HCT116 (cell line): ENCODE measurements at regions not wholly inside any gene's neighbourhood (a gene's known extent, or its start where the extent isn't known, plus 50 kb on each side); places are given as distances from the start of the nearest gene placed in this dataset.

Experiments used
- ATAC-seq: fragments of 200-7000 bp; cut with Tn5 transposase; 2 replicates; pipeline ENCODE4 v1.9.1; 2020; ENCODE audit warnings: mild to moderate bottlenecking, moderate library complexity
- BruUV-seq: library from RNA; stranded (reverse); fragments of 400-500 nt; replicated peaks from 2 replicates; lab custom pipeline; 2021; lab: Mats Ljungman, UMichigan
- CTCF ChIA-PET: fragments of 300-600 bp; sonication (Branson Sonifier 250); formaldehyde crosslinking; loops from one replicate; lab custom pipeline; 2021; ENCODE audit warnings: antibody characterized with exemption; lab: Charles Lee
- POLR2A ChIA-PET: fragments of 300-600, 350-600 bp; sonication (Branson Sonifier 250); formaldehyde crosslinking; loops from one replicate; lab custom pipeline; 2021; ENCODE audit warnings: antibody characterized with exemption; lab: Charles Lee
- RAD21 ChIA-PET, 2 experiments: fragments of 300-600 bp; sonication (Branson Sonifier 250); formaldehyde crosslinking; loops; one replicate each; lab custom pipeline; 2023; ENCODE audit warnings: low total read pairs in 2 of 2; ENCODE audit not compliant: uncharacterized antibody in 2 of 2, unreplicated experiment in 2 of 2, low non-redundant PET in 1 of 2; lab: Charles Lee
- DNase-seq: peaks from one replicate; pipeline ENCODE4 v3.0.0-alpha.2; 2010; ENCODE audit warnings: low read depth, low spot score
- H2AFZ ChIP-seq: fragments of 200-600 bp; shearing (Covaris generic), sonication (generic); 2 replicates; pipeline ENCODE4 v1.6.1; 2017; ENCODE audit warnings: low read depth, mixed run types, mixed read lengths, antibody characterized with exemption, low read length; ENCODE audit not compliant: poor library complexity, severe bottlenecking
- H3K27ac ChIP-seq: 2 replicates; pipeline ENCODE4 v1.5.1; 2012; ENCODE audit warnings: low read depth, low read length
- H3K27me3 ChIP-seq: fragments of 200-600 bp; sonication (generic); 2 replicates; pipeline ENCODE4 v1.6.1; 2016; ENCODE audit warnings: mixed run types, low read length, mixed read lengths; ENCODE audit not compliant: insufficient read depth
- H3K36me3 ChIP-seq, 2 experiments: fragments of 200-500 bp in 1 of 2; fragments of 200-600 bp in 1 of 2; sonication (Bioruptor generic) in 1 of 2; sonication (generic) in 1 of 2; 2 replicates each; pipeline versions ENCODE4 v1.5.1 to v1.6.1; 2014 to 2016; ENCODE audit warnings: low read length in 2 of 2, inconsistent platforms in 1 of 2, mixed read lengths in 1 of 2, mixed run types in 1 of 2; ENCODE audit not compliant: insufficient read depth in 2 of 2, control insufficient read depth in 1 of 2
- H3K4me1 ChIP-seq, 2 experiments: fragments of 200-600 bp in 1 of 2; sonication (generic) in 1 of 2; 2 replicates each; pipeline versions ENCODE4 v1.5.1 to v1.6.1; 2012 to 2017; ENCODE audit warnings: low read length in 2 of 2, inconsistent platforms in 1 of 2, mild to moderate bottlenecking in 1 of 2, mixed read lengths in 1 of 2, mixed run types in 1 of 2, moderate library complexity in 1 of 2; ENCODE audit not compliant: insufficient read depth in 2 of 2, control insufficient read depth in 1 of 2
- H3K4me2 ChIP-seq: fragments of 200-600 bp; sonication (generic); 2 replicates; pipeline ENCODE4 v1.6.1; 2017; ENCODE audit warnings: mixed run types, low read length, mixed read lengths
- H3K4me3 ChIP-seq, 2 experiments: fragments of 200-600 bp in 1 of 2; sonication (generic) in 1 of 2; replicated peaks in 1 of 2; 2 replicates each; pipeline ENCODE4 v1.5.1; 2011 to 2016; ENCODE audit warnings: low read length in 2 of 2, control low read depth in 1 of 2, low read depth in 1 of 2, mild to moderate bottlenecking in 1 of 2, mixed read lengths in 1 of 2, mixed run types in 1 of 2
- H3K79me2 ChIP-seq: fragments of 200-600 bp; sonication (generic); 2 replicates; pipeline ENCODE4 v1.6.1; 2017; ENCODE audit warnings: mild to moderate bottlenecking, mixed run types, low read length, moderate library complexity, mixed read lengths; ENCODE audit not compliant: insufficient read depth
- H3K9ac ChIP-seq: fragments of 200-600 bp; sonication (generic); 2 replicates; pipeline ENCODE4 v1.6.1; 2016; ENCODE audit warnings: low read length, mixed read lengths
- H3K9me2 ChIP-seq: fragments of 200-600 bp; sonication (generic), shearing (Covaris generic); 2 replicates; pipeline ENCODE4 v1.6.1; 2017; ENCODE audit warnings: mixed run types, mild to moderate bottlenecking, moderate library complexity; ENCODE audit not compliant: insufficient read depth
- H3K9me3 ChIP-seq, 2 experiments: fragments of 200-500 bp in 1 of 2; fragments of 200-600 bp in 1 of 2; sonication (Bioruptor generic) in 1 of 2; sonication (generic) in 1 of 2; 2 replicates each; pipeline ENCODE4 v1.6.1; 2014 to 2017; ENCODE audit warnings: low read length in 2 of 2, mixed read lengths in 2 of 2, inconsistent platforms in 1 of 2, low read depth in 1 of 2, mild to moderate bottlenecking in 1 of 2, mixed run types in 1 of 2, moderate library complexity in 1 of 2; ENCODE audit not compliant: control insufficient read depth in 1 of 2, insufficient read depth in 1 of 2
- H4K20me1 ChIP-seq: fragments of 200-600 bp; sonication (generic), shearing (Covaris generic); 2 replicates; pipeline ENCODE4 v1.6.1; 2017; ENCODE audit warnings: mixed run types, mild to moderate bottlenecking, moderate library complexity; ENCODE audit not compliant: insufficient read depth
- ELF1 ChIP-seq: IDR thresholded peaks from 2 replicates; pipeline ENCODE4 v1.6.1; 2012; ENCODE audit warnings: low read depth, borderline replicate concordance
- FOSL1 ChIP-seq: IDR thresholded peaks from 2 replicates; pipeline ENCODE4 v1.6.1; 2012; ENCODE audit warnings: low read depth
- JUND ChIP-seq: IDR thresholded peaks from 2 replicates; pipeline ENCODE4 v1.6.1; 2012
- POLR2AphosphoS5 ChIP-seq: IDR thresholded peaks from 2 replicates; pipeline ENCODE4 v1.6.1; 2011; ENCODE audit warnings: mild to moderate bottlenecking, low read depth, low read length, moderate library complexity
- SIN3A ChIP-seq: IDR thresholded peaks from 2 replicates; pipeline ENCODE4 v1.6.1; 2012; ENCODE audit warnings: low read depth
- SP1 ChIP-seq: IDR thresholded peaks from 2 replicates; pipeline ENCODE4 v1.6.1; 2012; ENCODE audit warnings: low read depth
- TCF7L2 ChIP-seq: IDR thresholded peaks from 2 replicates; pipeline ENCODE4 v1.7.0; 2011; ENCODE audit warnings: borderline replicate concordance, inconsistent platforms; ENCODE audit not compliant: insufficient read depth, insufficient read length; ENCODE audit errors: extremely low read depth
- YY1 ChIP-seq: IDR thresholded peaks from 2 replicates; pipeline ENCODE4 v1.6.1; 2011; ENCODE audit warnings: low read length, low read depth, moderate library complexity, mild to moderate bottlenecking; ENCODE audit not compliant: insufficient replicate concordance; ENCODE audit errors: extremely low read depth
- ZFX ChIP-seq: fragments of 450-650 bp; IDR thresholded peaks from 2 replicates; pipeline ENCODE4 v1.6.1; 2017
- ZNF274 ChIP-seq: fragments of 200-500 bp; sonication (Bioruptor generic); IDR thresholded peaks from 2 replicates; pipeline ENCODE4 v1.6.1; 2014; ENCODE audit warnings: mild to moderate bottlenecking, low read depth, low read length, inconsistent platforms
- intact Hi-C: fragments of 100-400 bp; cut with micrococcal nuclease; formaldehyde crosslinking; loops from 2 replicates; pipeline ENCODE4 v1.10.0; 2022
- TF ChIP-seq, protein P1 (sequence below): IDR thresholded peaks from 2 replicates; pipeline ENCODE4 v1.6.1; 2011; ENCODE audit warnings: mild to moderate bottlenecking, low read length, moderate library complexity; ENCODE audit not compliant: insufficient replicate concordance; ENCODE audit errors: extremely low read depth

DNA sequence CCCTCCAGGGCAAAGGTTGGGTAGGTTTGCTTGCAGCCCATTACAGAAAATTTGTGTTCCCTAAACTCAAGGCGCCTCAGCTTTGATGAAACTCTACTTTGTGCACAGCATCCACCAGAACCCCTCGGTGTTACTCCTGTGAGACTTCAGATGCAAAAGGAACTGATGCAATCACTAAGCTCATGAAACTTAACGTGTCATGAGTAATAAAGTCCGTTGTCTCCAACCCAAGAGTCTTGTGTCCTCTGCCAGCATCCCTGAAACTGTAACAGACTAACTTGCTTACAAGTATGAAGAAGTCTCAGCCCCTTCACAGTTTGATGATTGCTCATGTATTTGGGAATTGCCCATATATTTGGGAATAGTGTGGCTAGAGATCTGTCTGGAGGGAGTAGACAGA is 74.8 kb upstream of the MARCHF10 start:
- no TSS peak for BruUV-seq
- Histone ChIP-seq H3K36me3 (no peaks in the 10 kb centered on the region), H4K20me1 (no peaks in the 10 kb centered on the region), H3K9me2 (no peaks in the 10 kb centered on the region), H3K9me3 (no peaks in the 10 kb centered on the region), H3K4me1 (no peaks in the 10 kb centered on the region), H3K9ac (no peak overlapping the region), H2AFZ (no peak overlapping the region), H3K4me3 (no peak overlapping the region), H3K27ac (no peak overlapping the region), H3K79me2 (no peaks in the 10 kb centered on the region), H3K27me3 (no peaks in the 10 kb centered on the region), H3K4me2 (no peak overlapping the region)
- ATAC-seq (no peak), DNase-seq (no peak)
- intact Hi-C loops, result no loop called here
- TF ChIP-seq, protein P1, sequence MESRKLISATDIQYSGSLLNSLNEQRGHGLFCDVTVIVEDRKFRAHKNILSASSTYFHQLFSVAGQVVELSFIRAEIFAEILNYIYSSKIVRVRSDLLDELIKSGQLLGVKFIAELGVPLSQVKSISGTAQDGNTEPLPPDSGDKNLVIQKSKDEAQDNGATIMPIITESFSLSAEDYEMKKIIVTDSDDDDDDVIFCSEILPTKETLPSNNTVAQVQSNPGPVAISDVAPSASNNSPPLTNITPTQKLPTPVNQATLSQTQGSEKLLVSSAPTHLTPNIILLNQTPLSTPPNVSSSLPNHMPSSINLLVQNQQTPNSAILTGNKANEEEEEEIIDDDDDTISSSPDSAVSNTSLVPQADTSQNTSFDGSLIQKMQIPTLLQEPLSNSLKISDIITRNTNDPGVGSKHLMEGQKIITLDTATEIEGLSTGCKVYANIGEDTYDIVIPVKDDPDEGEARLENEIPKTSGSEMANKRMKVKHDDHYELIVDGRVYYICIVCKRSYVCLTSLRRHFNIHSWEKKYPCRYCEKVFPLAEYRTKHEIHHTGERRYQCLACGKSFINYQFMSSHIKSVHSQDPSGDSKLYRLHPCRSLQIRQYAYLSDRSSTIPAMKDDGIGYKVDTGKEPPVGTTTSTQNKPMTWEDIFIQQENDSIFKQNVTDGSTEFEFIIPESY, result no peak
- TF ChIP-seq FOSL1 (no peak), SP1 (no peak), ELF1 (no peak), SIN3A (no peak), POLR2AphosphoS5 (no peak), TCF7L2 (no peak), JUND (no peak), ZNF274 (no peak), ZFX (no peak), YY1 (no peak)
- CTCF ChIA-PET, result no interaction called here
- RAD21 ChIA-PET, result no interaction called here
- POLR2A ChIA-PET, result no interaction called here
